ENCODE measurements at regions not wholly inside any gene's neighbourhood (a gene's known extent, or its start where the extent isn't known, plus 50 kb on each side); places are given as distances from the start of the nearest gene placed in this dataset.
A peak's percentile ranks its signal among the peaks of the same experiment; 100 is the strongest.

GRCh38 chr9:113654605-113655428, 191.3 kb downstream of the RGS3 start:
- H3K4me3 ChIP-seq (ENCODE audit: low read depth, low read length), result no peak overlapping the region
- POLR2A ChIA-PET, result interaction anchor here (0.7 kb wide), 1 partner anchor 60 kb away, joined by 3 read pairs; no protein-coding TSS in a partner anchor
- CTCF ChIA-PET, result interaction anchor here (0.7 to 26.1 kb wide), 33 partner anchors 9 to 380 kb away, joined by 3 to 1084 read pairs (median 7); partner anchors contain the start of genes ALAD, C9orf43, CDC26 and POLE3
- H3K27me3 ChIP-seq (ENCODE audit: control insufficient read depth, insufficient read depth, low read length), result no peaks in the 10 kb centered on the region
- no peaks in the 10 kb centered on the region for H3K36me3 ChIP-seq (ENCODE audit: control insufficient read depth, insufficient read depth, low read length)
- TF ChIP-seq CTCF (IDR thresholded peaks at IDR 0.05; ENCODE audit: insufficient read depth, low read depth, low read length), result no peak
- DNase-seq (ENCODE audit: low read depth), result no peak

GRCh38 chr9:113656771-113657670, 193.5 kb downstream of the RGS3 start:
- ChIA-PET CTCF (interaction anchor here (0.6 to 26.1 kb wide), 23 partner anchors 9 to 1212 kb away, joined by 3 to 1084 read pairs (median 8); partner anchors contain the start of genes ALAD, CDC26, PRPF4 and WDR31), POLR2A (interaction anchor here (1.0 kb wide), 2 partner anchors 63 to 65 kb away, joined by 3 to 5 read pairs; no protein-coding TSS in a partner anchor)
- H3K4me3 ChIP-seq (ENCODE audit: low read depth, low read length), result no peak overlapping the region
- peaks cover 3% of the 10 kb centered on the region; the same call in 1 of the 2 replicates for H3K27me3 ChIP-seq (ENCODE audit: control insufficient read depth, insufficient read depth, low read length)
- DNase-seq (ENCODE audit: low read depth), result no peak
- TF ChIP-seq CTCF (IDR thresholded peaks at IDR 0.05; ENCODE audit: insufficient read depth, low read depth, low read length), result no peak
- no peaks in the 10 kb centered on the region for H3K36me3 ChIP-seq (ENCODE audit: control insufficient read depth, insufficient read depth, low read length)

- Histone ChIP-seq H3K36me3 (ENCODE audit: control insufficient read depth, insufficient read depth, low read length) (no peaks in the 10 kb centered on the region), H3K27me3 (ENCODE audit: control insufficient read depth, insufficient read depth, low read length) (peaks cover 4% of the 10 kb centered on the region; the same call in 1 of the 2 replicates), H3K4me3 (ENCODE audit: low read depth, low read length) (no peak overlapping the region)
- TF ChIP-seq CTCF (IDR thresholded peaks at IDR 0.05; ENCODE audit: insufficient read depth, low read depth, low read length), result peak; percentile 96
- ChIA-PET CTCF (interaction anchor here (0.7 to 26.1 kb wide), 18 partner anchors 10 to 546 kb away, joined by 3 to 1084 read pairs (median 8); partner anchors contain the start of genes ALAD and WDR31), POLR2A (interaction anchor here (1.0 kb wide), 2 partner anchors 64 to 66 kb away, joined by 3 to 5 read pairs; no protein-coding TSS in a partner anchor)
- no peak for DNase-seq (ENCODE audit: low read depth)
These were observed 194.4 kb downstream of the RGS3 start for GRCh38 chr9:113657765-113658544.

- ChIA-PET POLR2A (interaction anchor here (1.0 kb wide), 2 partner anchors 65 to 67 kb away, joined by 3 to 5 read pairs; no protein-coding TSS in a partner anchor), CTCF (interaction anchor here (0.8 to 26.1 kb wide), 16 partner anchors 9 to 546 kb away, joined by 3 to 1084 read pairs (median 8); partner anchors contain the start of genes ALAD and WDR31)
- Histone ChIP-seq H3K36me3 (ENCODE audit: control insufficient read depth, insufficient read depth, low read length) (no peaks in the 10 kb centered on the region), H3K27me3 (ENCODE audit: control insufficient read depth, insufficient read depth, low read length) (peaks cover 6% of the 10 kb centered on the region; the same call in 1 of the 2 replicates), H3K4me3 (ENCODE audit: low read depth, low read length) (no peak overlapping the region)
- DNase-seq (ENCODE audit: low read depth), result no peak
- TF ChIP-seq CTCF (IDR thresholded peaks at IDR 0.05; ENCODE audit: insufficient read depth, low read depth, low read length), result no peak
These were observed 195.0 kb downstream of the RGS3 start for GRCh38 chr9:113658545-113658895.

All from BJ (cell line).